ENCODE measurements at regions not wholly inside any gene's neighbourhood (a gene's known extent, or its start where the extent isn't known, plus 50 kb on each side); places are given as distances from the start of the nearest gene placed in this dataset.

DNA sequence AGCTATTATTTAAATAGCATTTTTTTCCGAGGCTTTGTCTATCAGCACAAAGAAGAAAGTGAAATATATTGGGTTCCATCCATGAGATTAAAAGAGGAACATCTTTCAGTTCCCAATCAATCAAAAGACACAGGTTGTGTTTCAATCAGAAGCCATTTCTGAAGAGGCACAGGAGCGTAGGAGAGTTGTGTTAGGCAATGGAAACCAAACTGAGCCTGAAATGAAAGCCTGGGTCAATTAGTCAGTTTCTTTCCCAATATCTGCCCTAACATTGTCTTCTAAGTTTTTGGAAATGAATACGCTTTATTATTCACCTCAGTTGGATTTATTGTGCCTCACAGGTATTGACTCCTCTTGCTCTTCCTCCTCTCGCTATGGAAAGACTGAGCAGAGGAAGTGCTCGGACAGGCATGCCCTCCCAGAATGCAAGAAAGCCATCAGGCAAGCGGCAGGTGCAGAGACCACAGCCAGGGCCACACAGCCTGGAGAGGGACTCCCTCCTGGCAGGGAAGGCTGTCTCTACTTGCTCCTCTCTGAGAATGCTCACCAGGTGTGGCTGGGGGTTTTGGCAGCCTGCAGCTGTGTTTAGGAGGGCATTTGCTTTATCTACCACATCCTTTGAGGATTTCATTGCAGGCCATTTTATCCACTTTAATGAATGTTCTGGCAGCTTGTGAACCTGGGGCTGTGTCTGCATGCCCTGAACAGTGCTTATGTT lies 100.8 kb upstream of the NEDD9 start:
- TF ChIP-seq CTCF (IDR thresholded peaks at IDR 0.05) (no peak), POLR2A (IDR thresholded peaks at IDR 0.05) (no peak)
